Activated CD8-positive, alpha-beta T cell treated with anti-CD3 and anti-CD28 coated beads for 36 hours (primary cell): ENCODE measurements at regions not wholly inside any gene's neighbourhood (a gene's known extent, or its start where the extent isn't known, plus 50 kb on each side); places are given as distances from the start of the nearest gene placed in this dataset.

Experiments
- ATAC-seq: fragments of 200-7000 bp; cut with Tn5 transposase; one replicate; pipeline ENCODE4 v1.10.0; 2021; ENCODE audit warnings: mild to moderate bottlenecking, moderate library complexity
- CTCF ChIA-PET: fragments of 350-600 bp; sonication (Branson Sonifier 250); formaldehyde crosslinking; loops from one replicate; lab custom pipeline; 2021; ENCODE audit warnings: antibody characterized with exemption; lab: Charles Lee
- POLR2A ChIA-PET: fragments of 350-600 bp; sonication (Branson Sonifier 250); formaldehyde crosslinking; loops from one replicate; lab custom pipeline; 2021; ENCODE audit warnings: antibody characterized with exemption; lab: Charles Lee
- DNase-seq: peaks from one replicate; pipeline ENCODE4 v3.0.0-alpha.2; 2020
- H3K27ac Mint-ChIP-seq: one replicate; pipeline ENCODE4 v1.8.0; 2021; ENCODE audit warnings: mild to moderate bottlenecking, mixed read lengths
- H3K27me3 Mint-ChIP-seq: one replicate; pipeline ENCODE4 v1.8.0; 2021; ENCODE audit warnings: mixed read lengths
- H3K36me3 Mint-ChIP-seq: one replicate; pipeline ENCODE4 v1.8.0; 2021; ENCODE audit warnings: low read depth, mixed read lengths
- H3K4me1 Mint-ChIP-seq: one replicate; pipeline ENCODE4 v1.8.0; 2021; ENCODE audit warnings: low read depth, mixed read lengths
- H3K4me3 Mint-ChIP-seq: one replicate; pipeline ENCODE4 v1.8.0; 2021; ENCODE audit warnings: mild to moderate bottlenecking, moderate library complexity, mixed read lengths
- H3K9me3 Mint-ChIP-seq: one replicate; pipeline ENCODE4 v1.8.0; 2021; ENCODE audit warnings: mixed read lengths
- CTCF ChIP-seq: fragments of 200-600 bp; IDR thresholded peaks from one replicate; pipeline ENCODE4 v1.8.0; 2022; ENCODE audit warnings: antibody characterized with exemption, mild to moderate bottlenecking
- intact Hi-C: fragments of 100-400 bp; cut with micrococcal nuclease; formaldehyde crosslinking; loops from one replicate; pipeline ENCODE4 v1.10.0; 2022

GRCh38 chrX:104316739-104317138, 62.0 kb upstream of the ESX1 start:
- no peaks in the 10 kb centered on the region for H3K27me3 Mint-ChIP-seq
- no peak for TF ChIP-seq CTCF
- intact Hi-C loops = no loop called here
- ChIA-PET CTCF (no interaction called here), POLR2A (no interaction called here)
- ATAC-seq (no peak), DNase-seq (no peak)
- no peaks in the 10 kb centered on the region for H3K4me1 Mint-ChIP-seq
- no peaks in the 10 kb centered on the region for H3K9me3 Mint-ChIP-seq
- H3K4me3 Mint-ChIP-seq = no peak overlapping the region
- H3K36me3 Mint-ChIP-seq = no peaks in the 10 kb centered on the region
- H3K27ac Mint-ChIP-seq = no peak overlapping the region

GRCh38 chrX:104315555-104315954, 60.8 kb upstream of the ESX1 start:
- ATAC-seq = no peak
- TF ChIP-seq CTCF = no peak
- Mint-ChIP-seq H3K27me3 (no peaks in the 10 kb centered on the region), H3K4me1 (no peaks in the 10 kb centered on the region), H3K36me3 (no peaks in the 10 kb centered on the region), H3K4me3 (no peak overlapping the region), H3K9me3 (no peaks in the 10 kb centered on the region), H3K27ac (no peak overlapping the region)
- ChIA-PET CTCF (no interaction called here), POLR2A (no interaction called here)
- DNase-seq = no peak
- intact Hi-C loops = no loop called here

- H3K4me3 Mint-ChIP-seq = no peak overlapping the region
- no peak for DNase-seq
- no peaks in the 10 kb centered on the region for H3K9me3 Mint-ChIP-seq
- no peak overlapping the region for H3K27ac Mint-ChIP-seq
- TF ChIP-seq CTCF = no peak
- no peaks in the 10 kb centered on the region for H3K27me3 Mint-ChIP-seq
- CTCF ChIA-PET = no interaction called here
- POLR2A ChIA-PET = no interaction called here
- intact Hi-C loops = no loop called here
- ATAC-seq = no peak
- H3K36me3 Mint-ChIP-seq = no peaks in the 10 kb centered on the region
- peaks cover 3% of the 10 kb centered on the region for H3K4me1 Mint-ChIP-seq
These were observed 56.0 kb upstream of the ESX1 start for GRCh38 chrX:104310657-104311254.

GRCh38 chrX:104310090-104310489, 55.4 kb upstream of the ESX1 start:
- Mint-ChIP-seq H3K27me3 (no peaks in the 10 kb centered on the region), H3K27ac (no peak overlapping the region), H3K9me3 (no peaks in the 10 kb centered on the region), H3K4me1 (peaks cover 3% of the 10 kb centered on the region), H3K36me3 (no peaks in the 10 kb centered on the region), H3K4me3 (no peak overlapping the region)
- intact Hi-C loops = no loop called here
- TF ChIP-seq CTCF = no peak
- POLR2A ChIA-PET = no interaction called here
- CTCF ChIA-PET = no interaction called here
- DNase-seq (no peak), ATAC-seq (no peak)

- intact Hi-C loops = no loop called here
- POLR2A ChIA-PET = no interaction called here
- Mint-ChIP-seq H3K9me3 (no peaks in the 10 kb centered on the region), H3K4me3 (no peak overlapping the region), H3K36me3 (no peaks in the 10 kb centered on the region), H3K27me3 (no peaks in the 10 kb centered on the region), H3K27ac (no peak overlapping the region), H3K4me1 (peaks cover 3% of the 10 kb centered on the region)
- CTCF ChIA-PET = no interaction called here
- no peak for TF ChIP-seq CTCF
- DNase-seq = no peak
- no peak for ATAC-seq
These were observed 54.4 kb upstream of the ESX1 start for GRCh38 chrX:104309169-104309568.
